Psoas muscle (tissue), 7 donors: ENCODE measurements at regions not wholly inside any gene's neighbourhood (a gene's known extent, or its start where the extent isn't known, plus 50 kb on each side); places are given as distances from the start of the nearest gene placed in this dataset.

Experiments
- ATAC-seq, 4 donors: fragments of 200-7000 bp; cut with Tn5 transposase; one replicate each; pipeline ENCODE4 v1.9.1; 2020; ENCODE audit warnings: moderate library complexity in 3 of 4, mild to moderate bottlenecking in 2 of 4
- DNase-seq, 2 donors: peaks; one replicate each; pipeline ENCODE4 v3.0.0-alpha.2; 2020
- H3K27ac ChIP-seq: fragments of 200-600 bp; one replicate; pipeline ENCODE4 v1.8.0; 2022
- H3K27me3 ChIP-seq, 3 donors: fragments of 200-600 bp in 1 of 3; one replicate each; pipeline versions ENCODE4 v1.6.1 to v1.8.0; 2013 to 2022; ENCODE audit warnings: low read length in 2 of 3, mild to moderate bottlenecking in 2 of 3, moderate library complexity in 1 of 3; ENCODE audit not compliant: insufficient read depth in 3 of 3
- H3K36me3 ChIP-seq, 2 donors: fragments of 200-600 bp in 1 of 2; one replicate each; pipeline versions ENCODE4 v1.6.1 to v1.8.0; 2013 to 2022; ENCODE audit warnings: low read depth in 1 of 2, mild to moderate bottlenecking in 1 of 2, moderate library complexity in 1 of 2; ENCODE audit not compliant: insufficient read depth in 1 of 2
- H3K4me1 ChIP-seq: fragments of 200-600 bp; one replicate; pipeline ENCODE4 v1.8.0; 2022
- H3K4me3 ChIP-seq: fragments of 200-600 bp; one replicate; pipeline ENCODE4 v1.8.0; 2022; ENCODE audit warnings: mild to moderate bottlenecking
- H3K9me3 ChIP-seq: fragments of 200-600 bp; one replicate; pipeline ENCODE4 v1.8.0; 2022
- CTCF ChIP-seq: fragments of 200-600 bp; IDR thresholded peaks from one replicate; pipeline ENCODE4 v1.8.0; 2022; ENCODE audit warnings: antibody characterized with exemption
- WGBS, 3 donors: extraction: QIAGEN DNeasy Blood & Tissue Kit; methylation state at CpG; one replicate each; pipeline versions ENCODE4 v1.1.6 to v1.1.7; 2013; 5-methylcytosine and 5-hydroxymethylcytosine counted together
- intact Hi-C, 2 donors: fragments of 100-400 bp; cut with DNase I; formaldehyde crosslinking; loops; one replicate each; pipeline versions ENCODE4 v1.11.0 to v1.14.2; 2022
- donor health status: healthy with polysubstance abuse.
- donor health status: DM: no; HTN: no; CAD: no; lungs with moderate emphysema.
- donor health status: Bipolar disorder and iron deficiency.
- donor health status: healthy.
- donor health status: DM: yes; HTN: yes; CAD: no.
- donor health status: DM: no; HTN: no; CAD: no.
- donor health status: DM: yes; HTN: yes; CAD: no.

- ATAC-seq, result no peak
- 55 to 65% (median 59%) methylated on average over 2 of the region's 2 CpGs for WGBS, 3 donors
- Histone ChIP-seq H3K9me3 (peaks cover 5% of the 10 kb centered on the region), H3K36me3 (no peaks in the 10 kb centered on the region), H3K27ac (no peak overlapping the region), H3K4me1 (no peaks in the 10 kb centered on the region), H3K4me3 (no peak overlapping the region), H3K27me3 (peaks cover 0 to 73% (median 19%) of the 10 kb centered on the region in 3 donors)
- TF ChIP-seq CTCF, result no peak
- no peak for DNase-seq
- intact Hi-C loops, result no loop called here
Observed at GRCh38 chr17:79673517-79673916, 57.2 kb upstream of the ENPP7 start.

GRCh38 chr17:79672496-79672895 lies 58.2 kb upstream of the ENPP7 start:
- no peak for TF ChIP-seq CTCF
- H3K9me3 ChIP-seq, result peaks cover 5% of the 10 kb centered on the region
- no peak overlapping the region for H3K27ac ChIP-seq
- no peaks in the 10 kb centered on the region for H3K4me1 ChIP-seq
- H3K27me3 ChIP-seq, result peaks cover 0 to 75% (median 17%) of the 10 kb centered on the region in 3 donors
- intact Hi-C loops, result no loop called here
- ATAC-seq, result no peak
- 50 to 78% (median 58%) methylated on average over 5 of the region's 5 CpGs for WGBS, 3 donors
- no peak for DNase-seq
- H3K4me3 ChIP-seq, result no peak overlapping the region
- no peaks in the 10 kb centered on the region for H3K36me3 ChIP-seq

- DNase-seq (no peak), ATAC-seq (no peak)
- Histone ChIP-seq H3K9me3 (peaks cover 5% of the 10 kb centered on the region), H3K27me3 (peaks cover 0 to 88% (median 15%) of the 10 kb centered on the region in 3 donors), H3K4me1 (no peaks in the 10 kb centered on the region), H3K4me3 (no peak overlapping the region), H3K27ac (no peak overlapping the region), H3K36me3 (no peaks in the 10 kb centered on the region)
- 14 to 24% (median 21%) methylated on average over 13 of the region's 13 CpGs for WGBS, 3 donors
- TF ChIP-seq CTCF, result no peak
- intact Hi-C loops, result no loop called here
Observed at GRCh38 chr17:79671085-79671694, 59.6 kb upstream of the ENPP7 start.

- no peaks in the 10 kb centered on the region for H3K4me1 ChIP-seq
- WGBS, 3 donors, result 19 to 22% (median 19%) methylated on average over 15 of the region's 15 CpGs
- no peak overlapping the region for H3K4me3 ChIP-seq
- H3K27ac ChIP-seq, result no peak overlapping the region
- H3K36me3 ChIP-seq, result no peaks in the 10 kb centered on the region
- TF ChIP-seq CTCF, result no peak
- no peak for ATAC-seq
- intact Hi-C loops, result no loop called here
- DNase-seq, result no peak
- peaks cover 5% of the 10 kb centered on the region for H3K9me3 ChIP-seq
- H3K27me3 ChIP-seq, result peaks cover 0 to 91% (median 15%) of the 10 kb centered on the region in 3 donors
Observed at GRCh38 chr17:79670537-79671084, 59.8 kb upstream of the RBFOX3 start.

- H3K27me3 ChIP-seq, result peaks cover 0 to 91% (median 14%) of the 10 kb centered on the region in 3 donors
- no peak for DNase-seq
- no peak overlapping the region for H3K27ac ChIP-seq
- no peaks in the 10 kb centered on the region for H3K4me1 ChIP-seq
- peaks cover 5% of the 10 kb centered on the region for H3K9me3 ChIP-seq
- intact Hi-C loops, result no loop called here
- H3K36me3 ChIP-seq, result no peaks in the 10 kb centered on the region
- TF ChIP-seq CTCF, result no peak
- no peak for ATAC-seq
- WGBS, 3 donors, result 19 to 26% (median 23%) methylated on average over 3 to 4 of the region's 4 CpGs
- no peak overlapping the region for H3K4me3 ChIP-seq
Observed at GRCh38 chr17:79669861-79670260, 59.0 kb upstream of the RBFOX3 start.
